ENCODE measurements at regions not wholly inside any gene's neighbourhood (a gene's known extent, or its start where the extent isn't known, plus 50 kb on each side); places are given as distances from the start of the nearest gene placed in this dataset.

DNA sequence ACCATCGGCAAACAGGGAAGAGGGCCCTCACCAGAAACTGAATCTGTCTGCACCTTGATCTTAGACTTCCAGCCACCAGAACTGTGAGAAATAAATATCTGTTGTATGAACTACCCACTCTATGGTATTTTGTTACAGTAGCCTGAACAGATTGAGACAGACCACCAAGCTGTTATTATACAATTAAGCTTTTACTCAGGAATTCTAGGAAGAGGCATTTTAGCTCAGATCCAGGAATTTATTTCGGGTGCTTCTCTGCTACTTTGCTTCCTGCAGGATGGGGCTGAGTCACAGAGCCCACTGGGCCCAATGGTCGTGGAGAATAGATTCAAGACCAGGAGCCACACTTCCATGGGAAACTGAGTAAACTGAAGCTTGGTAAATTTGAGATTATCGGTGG, 145.5 kb upstream of the PFN2 start:
- Histone ChIP-seq H3K9me3 (no peaks in the 10 kb centered on the region), H3K27ac (no peak overlapping the region), H3K36me3 (no peaks in the 10 kb centered on the region), H3K4me3 (no peak overlapping the region), H3K4me1 (no peaks in the 10 kb centered on the region), H3K27me3 (ENCODE audit: low read depth) (no peaks in the 10 kb centered on the region)
- ATAC-seq = no peak
- TF ChIP-seq, protein P1, sequence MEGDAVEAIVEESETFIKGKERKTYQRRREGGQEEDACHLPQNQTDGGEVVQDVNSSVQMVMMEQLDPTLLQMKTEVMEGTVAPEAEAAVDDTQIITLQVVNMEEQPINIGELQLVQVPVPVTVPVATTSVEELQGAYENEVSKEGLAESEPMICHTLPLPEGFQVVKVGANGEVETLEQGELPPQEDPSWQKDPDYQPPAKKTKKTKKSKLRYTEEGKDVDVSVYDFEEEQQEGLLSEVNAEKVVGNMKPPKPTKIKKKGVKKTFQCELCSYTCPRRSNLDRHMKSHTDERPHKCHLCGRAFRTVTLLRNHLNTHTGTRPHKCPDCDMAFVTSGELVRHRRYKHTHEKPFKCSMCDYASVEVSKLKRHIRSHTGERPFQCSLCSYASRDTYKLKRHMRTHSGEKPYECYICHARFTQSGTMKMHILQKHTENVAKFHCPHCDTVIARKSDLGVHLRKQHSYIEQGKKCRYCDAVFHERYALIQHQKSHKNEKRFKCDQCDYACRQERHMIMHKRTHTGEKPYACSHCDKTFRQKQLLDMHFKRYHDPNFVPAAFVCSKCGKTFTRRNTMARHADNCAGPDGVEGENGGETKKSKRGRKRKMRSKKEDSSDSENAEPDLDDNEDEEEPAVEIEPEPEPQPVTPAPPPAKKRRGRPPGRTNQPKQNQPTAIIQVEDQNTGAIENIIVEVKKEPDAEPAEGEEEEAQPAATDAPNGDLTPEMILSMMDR (IDR thresholded peaks at IDR 0.05) = no peak
- no peak for DNase-seq
- intact Hi-C loops (cut with DNase I) = no loop called here

- no peaks in the 10 kb centered on the region for H3K9me3 ChIP-seq
- intact Hi-C loops (cut with DNase I) = no loop called here
- no peak for ATAC-seq
- no peaks in the 10 kb centered on the region for H3K4me1 ChIP-seq
- H3K27me3 ChIP-seq (ENCODE audit: low read depth) = no peaks in the 10 kb centered on the region
- H3K4me3 ChIP-seq = no peak overlapping the region
- TF ChIP-seq, protein P1 (IDR thresholded peaks at IDR 0.05) = no peak
- no peak overlapping the region for H3K27ac ChIP-seq
- no peak for DNase-seq
- H3K36me3 ChIP-seq = no peaks in the 10 kb centered on the region
Observed at GRCh38 chr3:150114873-150115540, 144.3 kb upstream of the PFN2 start.

GRCh38 chr3:150114273-150114672, 143.6 kb upstream of the PFN2 start:
- Histone ChIP-seq H3K27me3 (ENCODE audit: low read depth) (no peaks in the 10 kb centered on the region), H3K9me3 (no peaks in the 10 kb centered on the region), H3K4me1 (no peaks in the 10 kb centered on the region), H3K4me3 (no peak overlapping the region), H3K36me3 (no peaks in the 10 kb centered on the region), H3K27ac (no peak overlapping the region)
- intact Hi-C loops (cut with DNase I) = no loop called here
- ATAC-seq = no peak
- DNase-seq = no peak
- TF ChIP-seq, protein P1 (IDR thresholded peaks at IDR 0.05) = no peak

DNA sequence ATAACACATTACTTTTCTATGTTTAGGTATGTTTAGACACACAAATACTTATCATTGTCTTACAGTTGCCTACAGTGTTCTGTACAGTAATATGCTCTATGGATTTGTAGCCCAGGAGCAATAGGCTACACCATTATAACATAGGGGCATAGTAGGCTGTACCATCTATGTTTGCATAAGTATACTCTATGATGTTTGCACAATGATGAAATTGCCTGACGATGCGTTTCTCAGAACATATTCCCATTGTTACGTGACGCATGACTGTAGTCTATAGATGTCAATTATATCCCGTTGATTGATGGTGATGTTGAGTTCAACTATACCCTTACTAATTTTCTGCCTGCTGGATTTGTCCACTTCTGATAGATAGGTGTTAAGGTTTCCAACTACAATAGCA, 139.4 kb upstream of the PFN2 start:
- no peaks in the 10 kb centered on the region for H3K9me3 ChIP-seq
- no peak for DNase-seq
- H3K4me3 ChIP-seq = no peak overlapping the region
- no peak overlapping the region for H3K27ac ChIP-seq
- H3K4me1 ChIP-seq = no peaks in the 10 kb centered on the region
- H3K36me3 ChIP-seq = no peaks in the 10 kb centered on the region
- intact Hi-C loops (cut with DNase I) = no loop called here
- no peaks in the 10 kb centered on the region for H3K27me3 ChIP-seq (ENCODE audit: low read depth)
- ATAC-seq = no peak
- TF ChIP-seq, protein P1 (IDR thresholded peaks at IDR 0.05) = no peak

DNA sequence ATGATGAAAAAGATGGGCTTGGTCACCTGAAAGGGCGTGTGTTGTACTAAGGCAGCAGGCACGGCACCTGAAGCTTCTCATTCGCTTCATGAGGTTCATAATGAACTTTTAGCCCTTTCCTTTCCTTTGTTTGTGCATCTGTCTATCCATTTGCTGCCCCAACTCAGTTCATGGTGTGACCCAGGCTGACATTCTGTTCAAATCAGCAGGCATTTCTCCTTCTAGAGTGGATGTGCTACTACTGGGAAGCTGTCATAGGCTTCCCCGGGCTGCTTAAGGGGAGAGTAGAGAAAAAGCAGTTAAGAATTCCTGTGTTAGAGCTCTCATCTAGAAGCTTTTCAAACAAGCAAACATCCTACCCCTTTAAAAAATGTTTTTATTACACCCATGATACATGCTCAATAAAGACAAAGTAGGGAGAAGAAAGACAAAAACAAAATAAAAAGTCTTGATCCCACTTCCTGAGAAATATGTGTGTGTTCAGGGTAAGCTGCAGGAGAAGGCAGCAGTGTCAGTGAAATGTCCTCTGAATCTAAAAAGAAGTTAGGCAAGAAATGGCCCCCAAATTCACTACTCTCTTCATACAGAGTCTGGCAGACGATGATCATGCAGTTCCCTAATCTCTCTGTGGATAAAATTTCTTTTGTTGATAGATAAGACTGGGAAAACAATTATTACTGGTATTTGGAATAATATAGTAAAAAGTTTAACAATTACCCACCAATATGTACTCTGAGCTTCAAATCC, 136.9 kb upstream of the PFN2 start:
- Histone ChIP-seq H3K4me3 (no peak overlapping the region), H3K4me1 (no peaks in the 10 kb centered on the region), H3K36me3 (no peaks in the 10 kb centered on the region), H3K9me3 (no peaks in the 10 kb centered on the region), H3K27ac (no peak overlapping the region), H3K27me3 (ENCODE audit: low read depth) (no peaks in the 10 kb centered on the region)
- DNase-seq = no peak
- TF ChIP-seq, protein P1 (IDR thresholded peaks at IDR 0.05) = no peak
- ATAC-seq = no peak
- intact Hi-C loops (cut with DNase I) = no loop called here

All from lower lobe of right lung (tissue), 2 donors.